Spleen (tissue), 7 donors: ENCODE measurements at regions not wholly inside any gene's neighbourhood (a gene's known extent, or its start where the extent isn't known, plus 50 kb on each side); places are given as distances from the start of the nearest gene placed in this dataset.

Experiments used
- POLR2AphosphoS5 ChIP-seq, 3 donors: sonication (generic); formaldehyde crosslinking; IDR thresholded peaks; one replicate each; pipeline ENCODE4 v1.5.1; 2017; ENCODE audit warnings: antibody characterized with exemption in 3 of 3
- TF ChIP-seq, protein P1 (sequence below), 11 experiments: fragments of 200-600 bp in 7 of 11; fragments of 450-650 bp in 4 of 11; sonication (generic) in 4 of 11; IDR thresholded peaks in 8 of 11; conservative IDR thresholded peaks in 3 of 11; 1 replicate in 7 of 11; 2 replicates in 4 of 11; pipeline versions ENCODE4 v1.4.0 to v1.8.0; 2016 to 2021; ENCODE audit warnings: antibody characterized with exemption in 11 of 11, inconsistent platforms in 4 of 11, mild to moderate bottlenecking in 1 of 11
- donor health status: DM: no; HTN: no; CAD: no; lungs with moderate emphysema.
- donor health status: DM: no; HTN: no; CAD: no.
- donor health status: DM: no; HTN: no; CAD: no.

DNA sequence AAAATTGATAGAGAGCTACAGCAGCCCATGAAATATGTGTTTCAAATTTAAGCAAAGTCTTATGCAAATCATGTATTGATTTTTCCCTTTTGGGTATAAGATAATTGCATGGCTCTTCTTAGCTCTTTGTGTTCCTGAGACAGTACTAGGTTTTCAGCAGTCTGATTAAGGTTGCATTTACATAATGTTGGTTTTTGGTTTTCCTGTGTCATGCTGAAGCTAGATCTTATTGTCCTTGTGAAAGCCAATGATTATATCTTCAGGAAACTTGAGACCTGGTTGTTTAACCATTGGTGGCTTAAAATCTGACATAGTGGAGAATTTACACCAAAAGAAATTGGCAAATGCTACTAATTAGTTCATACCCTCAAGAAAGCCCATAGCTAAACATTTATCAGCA is 392.6 kb downstream of the ZPLD1 start:
- TF ChIP-seq, protein P1, sequence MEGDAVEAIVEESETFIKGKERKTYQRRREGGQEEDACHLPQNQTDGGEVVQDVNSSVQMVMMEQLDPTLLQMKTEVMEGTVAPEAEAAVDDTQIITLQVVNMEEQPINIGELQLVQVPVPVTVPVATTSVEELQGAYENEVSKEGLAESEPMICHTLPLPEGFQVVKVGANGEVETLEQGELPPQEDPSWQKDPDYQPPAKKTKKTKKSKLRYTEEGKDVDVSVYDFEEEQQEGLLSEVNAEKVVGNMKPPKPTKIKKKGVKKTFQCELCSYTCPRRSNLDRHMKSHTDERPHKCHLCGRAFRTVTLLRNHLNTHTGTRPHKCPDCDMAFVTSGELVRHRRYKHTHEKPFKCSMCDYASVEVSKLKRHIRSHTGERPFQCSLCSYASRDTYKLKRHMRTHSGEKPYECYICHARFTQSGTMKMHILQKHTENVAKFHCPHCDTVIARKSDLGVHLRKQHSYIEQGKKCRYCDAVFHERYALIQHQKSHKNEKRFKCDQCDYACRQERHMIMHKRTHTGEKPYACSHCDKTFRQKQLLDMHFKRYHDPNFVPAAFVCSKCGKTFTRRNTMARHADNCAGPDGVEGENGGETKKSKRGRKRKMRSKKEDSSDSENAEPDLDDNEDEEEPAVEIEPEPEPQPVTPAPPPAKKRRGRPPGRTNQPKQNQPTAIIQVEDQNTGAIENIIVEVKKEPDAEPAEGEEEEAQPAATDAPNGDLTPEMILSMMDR (IDR thresholded peaks at IDR 0.05 in 8 of 11, conservative IDR thresholded peaks at IDR 0.05 in 3 of 11) = no peak
- TF ChIP-seq POLR2AphosphoS5 (IDR thresholded peaks at IDR 0.05) = no peak
